Hippocampal formation (tissue), 2 donors: ENCODE measurements at regions not wholly inside any gene's neighbourhood (a gene's known extent, or its start where the extent isn't known, plus 50 kb on each side); places are given as distances from the start of the nearest gene placed in this dataset.
"Not testable (repeated sequence)": the region's sequence is repeated elsewhere in the genome, so short reads cannot be mapped to it uniquely, and the experiment has no call there.

Experiments
- DNase-seq, 2 donors: peaks; one replicate each; lab custom pipeline; 2025; lab: John Stamatoyannopoulos, UW

- no peak for DNase-seq
These were observed 247.1 kb downstream of the SLCO4C1 start for GRCh38 chr5:102048940-102049339.

GRCh38 chr5:102047073-102047472 lies 249.0 kb downstream of the SLCO4C1 start:
- not testable (repeated sequence) for DNase-seq

DNA sequence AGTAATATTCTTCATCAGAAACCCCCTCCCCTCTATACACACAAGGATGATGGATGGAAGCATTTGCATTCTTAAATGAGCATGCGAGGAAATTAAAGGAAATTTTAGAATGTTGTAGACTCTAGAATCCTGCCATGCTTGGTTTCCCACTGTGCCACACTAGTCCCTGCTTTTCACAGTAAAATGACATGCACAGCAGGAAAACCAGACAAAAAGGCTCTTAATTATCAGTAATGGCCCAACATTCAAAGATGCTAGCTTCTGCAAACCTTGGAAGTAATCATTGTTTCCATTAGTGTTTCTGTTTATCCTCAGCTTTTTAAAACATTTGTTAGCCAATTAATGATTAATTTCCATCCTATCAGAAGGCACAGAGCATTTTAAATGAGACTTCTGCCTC lies 255.8 kb downstream of the SLCO4C1 start:
- no peak for DNase-seq

DNA sequence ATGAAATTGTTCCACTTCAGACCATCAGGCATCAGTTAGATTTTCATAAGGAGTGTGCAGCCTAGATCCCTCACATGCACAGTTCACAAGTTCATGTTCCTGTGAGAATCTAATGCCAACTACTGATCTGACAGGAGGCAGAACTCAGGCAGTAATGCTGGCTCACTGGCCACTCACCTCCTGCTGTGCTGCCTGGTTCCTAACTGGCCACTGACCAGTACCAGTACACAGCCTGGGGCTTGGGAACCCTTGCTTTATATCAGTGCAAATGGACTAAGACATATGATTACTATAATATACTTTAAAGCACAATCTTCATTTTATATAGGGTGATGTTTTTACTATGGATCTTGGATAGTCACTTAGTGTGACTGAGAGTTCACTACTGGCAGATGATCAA lies 259.2 kb downstream of the SLCO4C1 start:
- no peak for DNase-seq

DNA sequence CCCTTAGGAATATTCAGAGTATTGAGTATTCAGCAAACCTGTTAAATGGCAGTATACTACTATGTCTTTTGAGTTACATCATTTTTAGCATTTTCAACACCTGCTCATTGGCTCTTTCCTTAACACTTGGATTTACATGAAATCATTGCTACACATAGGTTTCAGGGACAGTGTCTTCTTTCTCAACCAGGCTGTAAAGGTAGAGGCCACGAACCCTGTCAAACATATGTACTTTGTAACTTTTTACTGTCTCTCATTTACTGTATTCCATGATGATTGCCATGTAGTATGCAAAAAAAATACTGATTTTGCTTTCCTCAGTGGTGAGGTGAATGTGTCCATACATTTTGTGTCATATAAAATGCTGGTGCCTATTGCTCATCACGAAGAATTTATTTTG lies 264.4 kb downstream of the SLCO4C1 start:
- no peak for DNase-seq

DNA sequence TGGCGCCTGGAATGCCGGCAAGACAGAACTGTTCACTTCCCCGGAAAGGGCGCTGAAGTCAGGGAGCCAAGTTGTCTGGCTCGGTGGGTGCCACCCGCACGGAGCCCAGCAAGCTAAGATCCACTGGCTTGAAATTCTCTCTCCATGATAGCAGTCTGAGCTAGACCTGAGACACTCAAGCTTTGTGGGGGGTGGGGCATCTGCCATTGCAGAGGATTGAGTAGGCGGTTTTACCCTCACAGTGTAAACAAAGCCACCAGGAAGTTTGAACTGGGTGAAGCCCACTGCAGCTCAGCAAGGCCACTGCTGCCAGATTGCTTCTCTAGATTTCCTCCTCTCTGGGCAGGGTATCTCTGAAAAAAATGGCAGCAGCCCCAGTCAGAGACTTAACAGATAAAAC lies 277.4 kb downstream of the SLCO4C1 start:
- DNase-seq = no peak

GRCh38 chr5:102018279-102018678 lies 277.8 kb downstream of the SLCO4C1 start:
- DNase-seq = no peak

DNA sequence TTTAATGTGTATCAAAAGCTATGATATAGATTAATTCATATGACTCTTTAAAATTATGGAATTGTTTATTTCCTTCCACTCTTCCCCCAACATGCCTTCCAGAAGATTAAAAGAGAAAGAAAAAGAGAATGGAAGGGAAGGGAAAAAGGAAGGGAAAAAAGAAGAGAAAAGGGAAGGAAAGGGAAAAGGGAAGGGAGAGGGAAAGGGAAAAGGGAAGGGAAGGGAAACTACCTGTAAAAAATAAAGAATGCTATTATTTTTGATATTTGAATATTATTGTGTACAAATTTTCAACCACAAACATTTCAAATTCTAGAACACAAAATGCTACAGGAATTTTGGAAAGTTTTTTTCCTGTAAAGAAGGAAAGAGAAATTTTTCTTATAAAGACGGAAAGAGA lies 281.7 kb downstream of the SLCO4C1 start:
- no peak for DNase-seq

DNA sequence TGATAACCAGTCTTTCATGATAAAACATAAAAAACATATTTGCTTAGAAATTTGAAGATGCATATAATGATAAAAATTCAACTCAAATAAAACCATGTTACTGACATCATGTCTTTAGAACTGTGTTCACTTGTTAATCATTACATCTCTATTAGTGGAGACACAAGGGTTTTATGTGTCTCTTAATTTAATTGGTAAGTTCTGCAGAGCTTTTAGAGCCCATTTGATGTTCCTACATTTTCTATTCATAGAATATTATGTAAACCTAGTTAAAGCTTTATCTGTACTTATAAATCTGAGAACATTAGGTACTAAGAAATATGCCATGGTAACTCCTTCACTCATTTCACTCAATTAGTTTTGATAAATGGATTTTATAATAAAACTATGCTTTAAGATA lies 285.4 kb downstream of the SLCO4C1 start:
- DNase-seq = no peak

DNA sequence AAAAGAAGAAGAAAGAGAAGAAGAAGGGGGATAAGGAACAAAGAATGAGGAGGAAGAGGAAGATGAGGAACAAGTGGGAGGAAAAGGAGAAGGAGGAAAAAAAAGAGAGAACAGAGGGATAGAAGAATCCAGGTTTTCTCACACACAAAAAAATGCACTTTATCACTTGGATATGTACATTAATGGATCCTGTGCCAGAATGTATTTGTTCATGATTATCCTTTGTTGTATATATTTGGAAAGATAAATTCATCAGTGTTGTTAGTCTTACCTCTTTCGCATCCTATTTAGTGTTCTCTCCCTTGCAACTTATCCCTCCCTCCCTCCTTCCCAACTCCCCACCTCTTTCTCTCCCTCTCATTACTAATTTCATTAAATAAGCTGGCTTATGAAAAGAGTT lies 298.8 kb downstream of the SLCO4C1 start:
- DNase-seq = no peak

- DNase-seq = no peak
These were observed 300.5 kb downstream of the SLCO4C1 start for GRCh38 chr5:101995585-101995984.

DNA sequence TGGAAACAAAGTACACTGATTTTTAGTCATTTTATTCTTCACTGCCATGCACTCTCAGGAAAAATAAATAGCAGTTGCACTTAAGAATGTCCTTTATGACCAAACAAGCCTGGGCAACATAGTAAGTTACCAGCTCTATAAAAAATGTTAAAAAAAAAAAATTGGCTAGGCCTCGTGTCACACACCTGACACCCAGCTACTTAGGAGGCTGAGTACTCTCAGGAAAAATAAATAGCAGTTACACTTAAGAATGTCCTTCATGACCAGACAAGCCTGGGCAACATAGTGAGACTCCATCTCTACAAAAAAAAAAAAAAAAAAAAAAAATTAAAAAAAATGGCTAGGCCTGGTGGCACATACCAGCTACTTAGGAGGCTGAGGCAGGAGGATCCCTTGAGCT lies 304.6 kb downstream of the SLCO4C1 start:
- no peak for DNase-seq

- DNase-seq = no peak
These were observed 306.4 kb downstream of the SLCO4C1 start for GRCh38 chr5:101989659-101990058.

GRCh38 chr5:101977729-101978345 lies 318.2 kb downstream of the SLCO4C1 start:
- DNase-seq = peak in 1 of 2 donors; percentile 63

DNA sequence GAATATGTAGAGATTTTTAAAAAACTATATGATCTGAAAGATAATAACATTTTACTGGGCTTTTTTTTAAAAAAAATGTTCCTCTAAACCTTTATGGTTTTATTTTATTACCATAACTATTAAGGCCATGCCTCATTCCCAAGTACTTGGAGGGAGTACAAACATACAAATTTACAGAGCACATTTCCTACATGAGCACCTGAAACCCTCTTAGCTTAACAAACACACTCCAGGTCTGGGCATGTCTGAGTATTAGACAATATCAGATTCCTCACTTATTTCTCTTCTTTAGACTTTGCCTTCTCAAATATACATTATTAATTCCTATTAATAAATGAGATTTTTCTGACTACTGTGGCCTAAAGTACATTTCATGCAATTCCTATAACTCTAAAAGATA lies 319.2 kb downstream of the SLCO4C1 start:
- DNase-seq = no peak

DNA sequence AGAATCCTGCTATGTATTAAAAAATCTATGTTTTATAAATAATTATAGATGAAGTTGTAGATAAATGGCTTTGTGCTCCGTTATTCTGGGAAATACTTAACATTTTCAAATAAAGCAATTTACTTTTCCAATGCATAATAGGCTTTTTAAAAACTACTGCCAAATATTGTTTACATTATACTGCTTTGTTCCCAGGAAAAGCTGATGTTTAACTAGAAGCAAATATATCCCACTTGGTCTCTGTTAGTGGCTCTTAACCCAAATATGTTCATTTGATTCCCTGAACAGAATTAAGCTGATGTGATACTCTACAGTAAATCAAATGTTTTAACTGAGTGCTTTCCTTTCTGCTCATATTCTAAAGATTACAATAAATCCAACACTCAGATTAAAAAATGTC lies 326.3 kb downstream of the SLCO4C1 start:
- no peak for DNase-seq

- DNase-seq = no peak
These were observed 329.6 kb downstream of the SLCO4C1 start for GRCh38 chr5:101966476-101966875.

GRCh38 chr5:101955891-101956290 lies 340.2 kb downstream of the SLCO4C1 start:
- no peak for DNase-seq

GRCh38 chr5:101950019-101950418 lies 346.1 kb downstream of the SLCO4C1 start:
- DNase-seq = no peak

DNA sequence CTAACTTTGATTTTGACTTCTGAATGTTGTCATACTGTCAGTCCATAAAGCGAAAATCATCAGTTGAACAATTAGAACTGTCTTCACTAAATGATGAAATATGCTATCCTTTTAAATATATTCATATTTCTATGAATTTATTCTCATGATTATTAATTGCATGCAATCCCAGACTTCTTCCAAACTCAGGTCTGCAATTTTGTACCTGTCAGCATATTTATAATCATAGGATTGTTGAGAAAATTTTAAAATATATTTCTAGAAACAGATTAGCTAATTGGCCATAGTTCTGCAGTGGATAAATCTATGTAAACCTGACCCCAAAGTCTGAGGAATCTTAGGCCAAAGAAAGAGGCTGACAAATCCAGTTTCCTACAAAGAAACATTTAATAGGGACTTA lies 347.5 kb downstream of the SLCO4C1 start:
- no peak for DNase-seq

- DNase-seq = no peak
These were observed 352.3 kb downstream of the SLCO4C1 start for GRCh38 chr5:101943784-101944183.

DNA sequence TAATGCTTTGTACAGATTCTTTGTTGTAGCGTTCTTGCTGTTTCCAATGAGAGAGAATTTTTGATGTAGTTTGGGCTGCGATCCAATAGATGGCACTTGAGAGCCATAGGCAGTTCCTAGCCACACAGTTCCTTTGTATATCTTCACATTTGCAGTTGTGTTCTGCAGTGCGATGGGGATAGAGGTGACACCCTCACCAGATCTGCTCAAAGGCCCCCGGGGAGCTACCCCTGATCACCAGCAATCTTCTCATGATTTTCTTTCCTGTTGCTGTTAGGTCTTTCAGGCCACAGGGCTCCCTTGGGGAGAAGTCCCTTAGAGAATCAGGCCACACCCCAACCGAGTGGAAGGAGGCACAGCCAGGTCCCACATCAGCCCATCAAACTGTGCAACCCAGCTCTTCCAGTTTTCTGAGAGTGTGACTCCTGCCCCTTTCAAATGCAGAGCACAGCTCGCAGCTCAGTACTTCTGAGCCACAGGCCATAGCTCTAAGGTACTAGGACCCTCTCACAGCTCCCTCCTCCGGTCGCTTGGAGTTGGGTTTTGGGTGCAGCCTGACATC lies 353.7 kb downstream of the SLCO4C1 start:
- peak in 1 of 2 donors; percentile 28 for DNase-seq

- no peak for DNase-seq
These were observed 359.0 kb downstream of the SLCO4C1 start for GRCh38 chr5:101937041-101937440.

DNA sequence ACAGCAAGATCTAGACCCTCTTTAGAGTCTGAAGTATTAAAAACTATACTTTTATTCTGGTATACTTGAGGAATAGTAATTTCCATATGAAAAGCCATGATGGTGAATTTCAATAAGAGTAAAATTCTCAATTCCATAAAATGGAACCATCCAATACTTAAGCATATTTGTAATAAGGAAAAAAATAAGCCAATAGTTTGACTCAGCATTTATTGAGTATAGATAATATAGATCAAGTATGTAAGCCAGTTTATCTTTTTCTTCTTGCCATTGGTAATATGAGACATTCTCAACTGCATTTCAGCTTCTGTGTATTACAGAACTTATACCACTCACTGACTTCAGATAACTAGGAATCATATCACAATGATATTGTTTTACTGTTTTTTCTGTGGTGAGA lies 361.0 kb downstream of the SLCO4C1 start:
- no peak for DNase-seq
